B cell (primary cell): ENCODE measurements at regions not wholly inside any gene's neighbourhood (a gene's known extent, or its start where the extent isn't known, plus 50 kb on each side); places are given as distances from the start of the nearest gene placed in this dataset.

Experiments
- ATAC-seq: fragments of 200-7000 bp; cut with Tn5 transposase; one replicate; pipeline ENCODE4 v1.10.0; 2021; ENCODE audit warnings: low read depth, mild to moderate bottlenecking, moderate number of reproducible peaks, moderate library complexity
- CTCF ChIA-PET: fragments of 350-600 bp; sonication (Branson Sonifier 250); formaldehyde crosslinking; loops from one replicate; lab custom pipeline; 2021; ENCODE audit warnings: antibody characterized with exemption, inconsistent platforms; lab: Charles Lee
- POLR2A ChIA-PET: fragments of 350-600 bp; sonication (Branson Sonifier 250); formaldehyde crosslinking; loops from one replicate; lab custom pipeline; 2021; ENCODE audit warnings: antibody characterized with exemption; lab: Charles Lee
- DNase-seq: peaks from one replicate; pipeline ENCODE4 v3.0.0; 2013
- H2AFZ ChIP-seq: 2 replicates; pipeline ENCODE4 v1.6.1; 2012; ENCODE audit warnings: mild to moderate bottlenecking, low read depth, low read length; ENCODE audit not compliant: insufficient read depth, poor library complexity, severe bottlenecking
- H3K27ac ChIP-seq, 2 donors: 1 replicate in 1 of 2; 2 replicates in 1 of 2; pipeline ENCODE4 v1.5.1; 2012 to 2013; ENCODE audit warnings: low read length in 2 of 2, mild to moderate bottlenecking in 2 of 2, moderate library complexity in 1 of 2
- H3K27me3 ChIP-seq, 4 experiments: fragments of 200-600 bp in 1 of 4; sonication (generic) in 1 of 4; replicated peaks in 1 of 4; 1 replicate in 2 of 4; 2 replicates in 2 of 4; pipeline versions ENCODE4 v1.6.1 to v1.7.0; 2013 to 2016; ENCODE audit warnings: low read length in 3 of 4, mild to moderate bottlenecking in 2 of 4, mixed read lengths in 1 of 4, moderate library complexity in 1 of 4; ENCODE audit not compliant: insufficient read depth in 4 of 4, control insufficient read depth in 3 of 4; ENCODE audit errors: control extremely low read depth in 1 of 4
- H3K36me3 ChIP-seq, 2 experiments: replicated peaks in 1 of 2; 1 replicate in 1 of 2; 2 replicates in 1 of 2; pipeline versions ENCODE4 v1.6.1 to v1.7.1; 2013; ENCODE audit warnings: low read length in 1 of 2; ENCODE audit not compliant: insufficient read depth in 2 of 2, control insufficient read depth in 1 of 2; ENCODE audit errors: control extremely low read depth in 1 of 2, extremely low read depth in 1 of 2
- H3K4me1 ChIP-seq, 2 donors: fragments of 200-600 bp in 1 of 2; sonication (generic) in 1 of 2; 1 replicate in 1 of 2; 2 replicates in 1 of 2; pipeline versions ENCODE4 v1.5.1 to v1.6.1; 2013 to 2017; ENCODE audit warnings: low read length in 2 of 2; ENCODE audit not compliant: control insufficient read depth in 2 of 2, insufficient read depth in 2 of 2
- H3K4me2 ChIP-seq: replicated peaks from 2 replicates; pipeline ENCODE3; 2012; ENCODE audit warnings: mild to moderate bottlenecking, low read depth, low read length; ENCODE audit not compliant: poor library complexity, severe bottlenecking
- H3K4me3 ChIP-seq, 5 experiments: fragments of 200-600 bp in 1 of 5; sonication (generic) in 1 of 5; 1 replicate in 3 of 5; 2 replicates in 2 of 5; pipeline versions ENCODE4 v1.5.1 to v1.7.0; 2011 to 2016; ENCODE audit warnings: low read length in 4 of 5, mild to moderate bottlenecking in 4 of 5, low read depth in 2 of 5, control low read depth in 1 of 5, moderate library complexity in 1 of 5; ENCODE audit not compliant: insufficient read depth in 1 of 5; ENCODE audit errors: control extremely low read depth in 1 of 5, extremely low read depth in 1 of 5
- H3K79me2 ChIP-seq: fragments of 200-600 bp; sonication (generic); one replicate; pipeline ENCODE4 v1.6.0; 2016; ENCODE audit warnings: low read length; ENCODE audit not compliant: control insufficient read depth, insufficient read depth
- H3K9ac ChIP-seq: fragments of 200-600 bp; sonication (generic); 2 replicates; pipeline ENCODE4 v1.6.1; 2017; ENCODE audit warnings: mild to moderate bottlenecking, low read length, moderate library complexity
- H3K9me3 ChIP-seq, 3 donors: one replicate each; pipeline versions ENCODE4 v1.6.1 to v1.7.1; 2013; ENCODE audit warnings: low read length in 2 of 3; ENCODE audit not compliant: control insufficient read depth in 2 of 3, insufficient read depth in 1 of 3; ENCODE audit errors: control extremely low read depth in 1 of 3
- H4K20me1 ChIP-seq: 2 replicates; pipeline ENCODE4 v1.6.0; 2012; ENCODE audit warnings: mild to moderate bottlenecking, low read length; ENCODE audit not compliant: insufficient read depth, control insufficient read depth, poor library complexity, severe bottlenecking
- H3K27ac Mint-ChIP-seq: one replicate; pipeline ENCODE4 v1.8.0; 2021; ENCODE audit warnings: mixed read lengths
- H3K27me3 Mint-ChIP-seq: one replicate; pipeline ENCODE4 v1.8.0; 2021; ENCODE audit warnings: mixed read lengths
- H3K4me1 Mint-ChIP-seq: one replicate; pipeline ENCODE4 v1.8.0; 2021; ENCODE audit warnings: mixed read lengths
- H3K4me3 Mint-ChIP-seq: one replicate; pipeline ENCODE4 v1.8.0; 2021; ENCODE audit warnings: mixed read lengths
- H3K9me3 Mint-ChIP-seq: one replicate; pipeline ENCODE4 v1.8.0; 2022; ENCODE audit warnings: mixed read lengths; ENCODE audit not compliant: insufficient read depth
- CTCF ChIP-seq: fragments of 200-600 bp; IDR thresholded peaks from one replicate; pipeline ENCODE4 v1.8.0; 2022; ENCODE audit warnings: antibody characterized with exemption, mild to moderate bottlenecking
- EZH2 ChIP-seq: IDR thresholded peaks from 2 replicates; pipeline ENCODE4 v1.6.1; 2012; ENCODE audit warnings: borderline replicate concordance, low read depth, mild to moderate bottlenecking, moderate library complexity, low read length; ENCODE audit not compliant: insufficient read depth, poor library complexity, severe bottlenecking
- WGBS: methylation state at CpG from one replicate; pipeline ENCODE4 v1.1.5; 2013; ENCODE audit warnings: missing lambda C conversion rate; ENCODE audit not compliant: insufficient coverage; 5-methylcytosine and 5-hydroxymethylcytosine counted together
- intact Hi-C: fragments of 100-400 bp; cut with micrococcal nuclease; formaldehyde crosslinking; loops from one replicate; pipeline ENCODE4 v1.10.0; 2022

GRCh38 chr3:67858492-67858891 is 204.1 kb upstream of the SUCLG2 start:
- Mint-ChIP-seq H3K27me3 (no peaks in the 10 kb centered on the region), H3K9me3 (peaks cover 3% of the 10 kb centered on the region), H3K27ac (no peak overlapping the region), H3K4me1 (no peaks in the 10 kb centered on the region), H3K4me3 (no peak overlapping the region)
- ATAC-seq (no peak), DNase-seq (no peak)
- no peaks in the 10 kb centered on the region for H3K36me3 ChIP-seq
- H3K9ac ChIP-seq: no peak overlapping the region
- H3K4me3 ChIP-seq: no peak overlapping the region
- no peaks in the 10 kb centered on the region for H3K27me3 ChIP-seq
- intact Hi-C loops: no loop called here
- TF ChIP-seq CTCF (no peak), EZH2 (no peak)
- H3K9me3 ChIP-seq: no peaks in the 10 kb centered on the region
- H2AFZ ChIP-seq: no peak overlapping the region
- no peaks in the 10 kb centered on the region for H4K20me1 ChIP-seq
- no peaks in the 10 kb centered on the region for H3K79me2 ChIP-seq
- POLR2A ChIA-PET: no interaction called here
- no peak overlapping the region for H3K27ac ChIP-seq
- no peaks in the 10 kb centered on the region for H3K4me1 ChIP-seq
- H3K4me2 ChIP-seq: no peak overlapping the region
- CTCF ChIA-PET: no interaction called here

GRCh38 chr3:67856718-67857117 is 202.3 kb upstream of the SUCLG2 start:
- peaks cover 3% of the 10 kb centered on the region for H3K9me3 Mint-ChIP-seq

More at GRCh38 chr3:67856718-67857117, 202.3 kb upstream of the SUCLG2 start:
- TF ChIP-seq CTCF (no peak), EZH2 (no peak)
- CTCF ChIA-PET: no interaction called here
- Histone ChIP-seq H3K4me1 (no peaks in the 10 kb centered on the region), H3K36me3 (no peaks in the 10 kb centered on the region), H3K27ac (no peak overlapping the region), H4K20me1 (no peaks in the 10 kb centered on the region), H3K4me3 (no peak overlapping the region), H3K79me2 (no peaks in the 10 kb centered on the region), H3K27me3 (no peaks in the 10 kb centered on the region), H2AFZ (no peak overlapping the region), H3K9ac (no peak overlapping the region), H3K4me2 (no peak overlapping the region), H3K9me3 (no peaks in the 10 kb centered on the region)
- Mint-ChIP-seq H3K4me3 (no peak overlapping the region), H3K27me3 (no peaks in the 10 kb centered on the region), H3K27ac (no peak overlapping the region), H3K4me1 (no peaks in the 10 kb centered on the region)
- no peak for ATAC-seq
- WGBS: 99% methylated on average over 5 of the region's 7 CpGs
- intact Hi-C loops: no loop called here
- DNase-seq: no peak
- POLR2A ChIA-PET: no interaction called here
